Mesendoderm (in vitro differentiated cells): ENCODE measurements at regions not wholly inside any gene's neighbourhood (a gene's known extent, or its start where the extent isn't known, plus 50 kb on each side); places are given as distances from the start of the nearest gene placed in this dataset.
"Not testable (repeated sequence)": the region's sequence is repeated elsewhere in the genome, so short reads cannot be mapped to it uniquely, and the experiment has no call there.

ENCODE experiments used
- DNase-seq: peaks from one replicate; pipeline ENCODE4 v3.0.0; 2013
- H2AK5ac ChIP-seq: 2 replicates; pipeline ENCODE4 v1.6.1; 2013; ENCODE audit warnings: low read length, inconsistent platforms
- H2BK120ac ChIP-seq: 2 replicates; pipeline ENCODE4 v1.6.1; 2013; ENCODE audit warnings: low read depth, mild to moderate bottlenecking, low read length, moderate library complexity, mixed read lengths
- H2BK15ac ChIP-seq: replicated peaks from 2 replicates; pipeline ENCODE4 v1.6.1; 2013; ENCODE audit warnings: low read depth, mild to moderate bottlenecking, moderate library complexity
- H2BK5ac ChIP-seq: 2 replicates; pipeline ENCODE4 v1.6.1; 2013; ENCODE audit warnings: low read length, inconsistent platforms
- H3K18ac ChIP-seq: 2 replicates; pipeline ENCODE4 v1.6.1; 2013; ENCODE audit warnings: mild to moderate bottlenecking, low read length, mixed read lengths
- H3K23ac ChIP-seq: one replicate; pipeline ENCODE4 v1.6.1; 2013; ENCODE audit warnings: low read length
- H3K27ac ChIP-seq: 2 replicates; pipeline ENCODE4 v1.5.1; 2013; ENCODE audit warnings: low read depth, mild to moderate bottlenecking, inconsistent platforms, low read length, moderate library complexity
- H3K27me3 ChIP-seq: 2 replicates; pipeline ENCODE4 v1.6.1; 2013; ENCODE audit warnings: low read length, control low read depth, mild to moderate bottlenecking, inconsistent platforms; ENCODE audit not compliant: insufficient read depth, poor library complexity
- H3K36me3 ChIP-seq: 2 replicates; pipeline ENCODE4 v1.6.1; 2013; ENCODE audit warnings: low read length, inconsistent platforms; ENCODE audit not compliant: control insufficient read depth, insufficient read depth
- H3K4ac ChIP-seq: one replicate; pipeline ENCODE4 v1.6.1; 2013; ENCODE audit warnings: low read depth, mild to moderate bottlenecking, low read length, moderate library complexity
- H3K4me1 ChIP-seq: 2 replicates; pipeline ENCODE4 v1.6.1; 2013; ENCODE audit warnings: low read depth, low read length, inconsistent platforms; ENCODE audit not compliant: control insufficient read depth
- H3K4me2 ChIP-seq: 2 replicates; pipeline ENCODE4 v1.6.1; 2013; ENCODE audit warnings: low read length
- H3K4me3 ChIP-seq: 2 replicates; pipeline ENCODE4 v1.5.1; 2013; ENCODE audit warnings: mild to moderate bottlenecking, low read length
- H3K56ac ChIP-seq: one replicate; pipeline ENCODE4 v1.6.1; 2013; ENCODE audit warnings: low read length
- H3K79me1 ChIP-seq: 2 replicates; pipeline ENCODE4 v1.6.1; 2013; ENCODE audit warnings: low read length, inconsistent platforms
- H3K79me2 ChIP-seq: 2 replicates; pipeline ENCODE4 v1.6.1; 2013; ENCODE audit warnings: mild to moderate bottlenecking, low read length; ENCODE audit not compliant: control insufficient read depth, insufficient read depth
- H3K9ac ChIP-seq: 2 replicates; pipeline ENCODE4 v1.6.1; 2013; ENCODE audit warnings: low read length, inconsistent platforms
- H4K5ac ChIP-seq: one replicate; pipeline ENCODE4 v1.6.1; 2013; ENCODE audit warnings: low read length
- H4K8ac ChIP-seq: one replicate; pipeline ENCODE4 v1.6.1; 2013; ENCODE audit warnings: low read depth, mild to moderate bottlenecking, control low read depth, low read length, moderate library complexity
- WGBS: extraction: QIAGEN DNeasy Blood & Tissue Kit; methylation state at CpG from one replicate; pipeline ENCODE4 v1.1.7; 2013; ENCODE audit warnings: low lambda C conversion rate, missing lambda C conversion rate; ENCODE audit not compliant: insufficient coverage; ENCODE audit errors: extremely low coverage; 5-methylcytosine and 5-hydroxymethylcytosine counted together

GRCh38 chr2:150809103-150809502 is 321.6 kb upstream of the RND3 start:
- Histone ChIP-seq H4K5ac (no peak overlapping the region), H3K27me3 (no peaks in the 10 kb centered on the region), H3K27ac (no peak overlapping the region), H3K18ac (no peak overlapping the region), H2BK5ac (no peak overlapping the region), H3K4me3 (no peak overlapping the region), H2BK15ac (no peak overlapping the region), H3K4me1 (no peaks in the 10 kb centered on the region), H4K8ac (no peak overlapping the region), H3K23ac (no peak overlapping the region), H2BK120ac (no peak overlapping the region), H3K79me1 (no peaks in the 10 kb centered on the region), H3K56ac (no peak overlapping the region), H3K4ac (no peak overlapping the region), H3K79me2 (no peaks in the 10 kb centered on the region), H3K4me2 (no peak overlapping the region), H3K36me3 (no peaks in the 10 kb centered on the region), H2AK5ac (no peak overlapping the region), H3K9ac (no peak overlapping the region)
- DNase-seq = peak; percentile 14
- WGBS = no CpG with 5 or more reads among the region's 2 CpGs

- H3K4ac ChIP-seq = no peak overlapping the region
These were observed 318.9 kb upstream of the RND3 start for GRCh38 chr2:150806336-150806735.

GRCh38 chr2:150803689-150804398 is 316.4 kb upstream of the RND3 start:
- H3K4me2 ChIP-seq = no peak overlapping the region
- no peak overlapping the region for H3K23ac ChIP-seq
- no peak overlapping the region for H3K56ac ChIP-seq
- no peak overlapping the region for H3K9ac ChIP-seq
- no peak for DNase-seq
- no peaks in the 10 kb centered on the region for H3K4me1 ChIP-seq
- H3K4me3 ChIP-seq = no peak overlapping the region
- no peak overlapping the region for H3K18ac ChIP-seq
- H3K27ac ChIP-seq = no peak overlapping the region
- H3K27me3 ChIP-seq = no peaks in the 10 kb centered on the region
- no CpG with 5 or more reads among the region's 6 CpGs for WGBS
- H3K79me1 ChIP-seq = no peaks in the 10 kb centered on the region
- H4K8ac ChIP-seq = no peak overlapping the region
- no peak overlapping the region for H2BK5ac ChIP-seq
- H2BK120ac ChIP-seq = no peak overlapping the region
- no peak overlapping the region for H2BK15ac ChIP-seq
- H3K36me3 ChIP-seq = no peaks in the 10 kb centered on the region
- no peak overlapping the region for H2AK5ac ChIP-seq
- no peak overlapping the region for H3K4ac ChIP-seq
- H3K79me2 ChIP-seq = no peaks in the 10 kb centered on the region
- no peak overlapping the region for H4K5ac ChIP-seq

More at GRCh38 chr2:150806336-150806735, 318.9 kb upstream of the RND3 start:
- Histone ChIP-seq H3K79me1 (no peaks in the 10 kb centered on the region), H3K4me2 (no peak overlapping the region), H3K27me3 (no peaks in the 10 kb centered on the region), H4K8ac (no peak overlapping the region), H3K56ac (no peak overlapping the region), H3K79me2 (no peaks in the 10 kb centered on the region), H3K9ac (no peak overlapping the region), H2BK15ac (no peak overlapping the region), H2BK120ac (no peak overlapping the region), H2AK5ac (no peak overlapping the region), H3K18ac (no peak overlapping the region), H3K36me3 (no peaks in the 10 kb centered on the region), H3K23ac (no peak overlapping the region), H3K4me3 (no peak overlapping the region), H3K27ac (no peak overlapping the region), H4K5ac (no peak overlapping the region), H3K4me1 (no peaks in the 10 kb centered on the region), H2BK5ac (no peak overlapping the region)
- DNase-seq = no peak
- WGBS = no CpG with 5 or more reads among the region's 4 CpGs

DNA sequence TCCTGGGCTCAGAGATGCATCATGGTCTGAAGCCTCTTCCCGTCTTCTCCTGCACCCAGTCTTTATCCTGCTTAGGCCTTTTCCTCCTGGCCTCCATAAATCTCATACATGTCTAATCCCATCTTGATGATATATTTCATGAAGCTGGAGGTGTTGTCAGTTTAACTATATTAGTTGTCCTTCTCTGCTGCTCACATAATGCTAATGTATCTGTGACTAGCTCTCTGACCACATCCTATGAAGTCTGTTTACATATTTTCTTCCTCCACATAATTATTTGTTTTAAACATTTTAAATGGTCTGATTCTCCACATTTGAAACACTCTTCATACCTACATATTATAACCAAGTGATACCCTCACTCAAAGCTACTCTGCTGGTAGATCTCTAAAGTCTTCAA is 315.2 kb upstream of the RND3 start:
- Histone ChIP-seq H2BK15ac (no peak overlapping the region), H3K36me3 (no peaks in the 10 kb centered on the region), H2BK120ac (no peak overlapping the region), H3K18ac (no peak overlapping the region), H3K9ac (no peak overlapping the region), H3K79me2 (no peaks in the 10 kb centered on the region), H3K4ac (no peak overlapping the region), H2BK5ac (no peak overlapping the region), H3K4me2 (no peak overlapping the region), H3K27me3 (no peaks in the 10 kb centered on the region), H4K8ac (no peak overlapping the region), H3K56ac (no peak overlapping the region), H4K5ac (no peak overlapping the region), H3K23ac (no peak overlapping the region), H2AK5ac (no peak overlapping the region), H3K27ac (no peak overlapping the region), H3K4me3 (no peak overlapping the region), H3K79me1 (no peaks in the 10 kb centered on the region), H3K4me1 (no peaks in the 10 kb centered on the region)
- no peak for DNase-seq
- WGBS = no CpG with 5 or more reads among the region's 1 CpG

DNA sequence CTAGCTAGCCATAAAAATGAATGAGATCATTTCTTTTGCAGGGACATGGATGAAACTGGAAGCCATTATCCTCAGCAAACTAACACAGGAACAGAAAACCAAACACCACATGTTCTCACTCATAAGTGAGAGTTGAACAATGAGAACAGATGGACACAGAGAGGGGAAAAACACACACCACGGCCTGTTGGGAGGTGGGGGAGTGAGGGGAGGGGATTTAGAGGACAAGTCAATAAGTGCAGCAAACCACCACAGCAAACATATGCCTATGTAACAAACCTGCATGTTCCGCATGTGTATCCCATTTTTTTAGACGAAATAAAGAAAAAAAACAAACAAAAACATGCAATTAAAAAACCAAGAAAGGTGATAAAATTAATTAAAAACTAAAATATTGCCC is 308.8 kb upstream of the RND3 start:
- not testable (repeated sequence) for H2BK5ac ChIP-seq, H4K8ac ChIP-seq, H3K23ac ChIP-seq, H3K56ac ChIP-seq, H3K27ac ChIP-seq, H3K27me3 ChIP-seq, DNase-seq, H2AK5ac ChIP-seq, H3K4me2 ChIP-seq, H3K9ac ChIP-seq, H2BK120ac ChIP-seq, H3K36me3 ChIP-seq, H3K4me3 ChIP-seq, H3K79me1 ChIP-seq, H4K5ac ChIP-seq, H2BK15ac ChIP-seq, H3K79me2 ChIP-seq, H3K4me1 ChIP-seq, H3K18ac ChIP-seq, H3K4ac ChIP-seq
- no CpG with 5 or more reads among the region's 3 CpGs for WGBS

- Histone ChIP-seq H2BK15ac (no peak overlapping the region), H3K18ac (no peak overlapping the region), H3K4me3 (no peak overlapping the region)
These were observed 305.4 kb upstream of the RND3 start for GRCh38 chr2:150792780-150793300.

More at GRCh38 chr2:150792780-150793300, 305.4 kb upstream of the RND3 start:
- Histone ChIP-seq H3K23ac (no peak overlapping the region), H3K27me3 (no peaks in the 10 kb centered on the region), H3K79me1 (no peaks in the 10 kb centered on the region), H2BK5ac (no peak overlapping the region), H4K8ac (no peak overlapping the region), H3K4me2 (no peak overlapping the region), H3K27ac (no peak overlapping the region), H4K5ac (no peak overlapping the region), H3K4me1 (no peaks in the 10 kb centered on the region), H3K79me2 (no peaks in the 10 kb centered on the region), H3K56ac (no peak overlapping the region), H3K9ac (no peak overlapping the region), H2AK5ac (no peak overlapping the region), H3K36me3 (no peaks in the 10 kb centered on the region), H2BK120ac (no peak overlapping the region), H3K4ac (no peak overlapping the region)
- no peak for DNase-seq
- no CpG with 5 or more reads among the region's 3 CpGs for WGBS
